Dendritic cell treated with granulocyte-macrophage colony-stimulating factor and Interleukin-4, amounts not matched to agents 40 ng/mL and 50 ng/mL, for 4 days (primary cell): ENCODE measurements at regions not wholly inside any gene's neighbourhood (a gene's known extent, or its start where the extent isn't known, plus 50 kb on each side); places are given as distances from the start of the nearest gene placed in this dataset.
"Not testable (repeated sequence)": the region's sequence is repeated elsewhere in the genome, so short reads cannot be mapped to it uniquely, and the experiment has no call there.

Experiments used
- H3K27ac Mint-ChIP-seq: one replicate; pipeline ENCODE4 v1.8.0; 2022; ENCODE audit warnings: mild to moderate bottlenecking, mixed read lengths
- H3K27me3 Mint-ChIP-seq: one replicate; pipeline ENCODE4 v1.8.0; 2022; ENCODE audit warnings: mild to moderate bottlenecking, mixed read lengths
- H3K36me3 Mint-ChIP-seq: one replicate; pipeline ENCODE4 v1.8.0; 2022; ENCODE audit warnings: low read depth, mixed read lengths
- H3K4me1 Mint-ChIP-seq: one replicate; pipeline ENCODE4 v1.8.0; 2022; ENCODE audit warnings: low read depth, mixed read lengths
- H3K4me3 Mint-ChIP-seq: one replicate; pipeline ENCODE4 v1.8.0; 2022; ENCODE audit warnings: mild to moderate bottlenecking, moderate library complexity, mixed read lengths
- H3K9me3 Mint-ChIP-seq: one replicate; pipeline ENCODE4 v1.8.0; 2022; ENCODE audit warnings: mixed read lengths
- intact Hi-C: fragments of 100-400 bp; cut with micrococcal nuclease; formaldehyde crosslinking; loops from one replicate; pipeline ENCODE4 v1.15.0; 2022

- intact Hi-C loops = no loop called here
- H3K36me3 Mint-ChIP-seq = no peaks in the 10 kb centered on the region
- no peaks in the 10 kb centered on the region for H3K9me3 Mint-ChIP-seq
- H3K4me1 Mint-ChIP-seq = peaks cover 44% of the 10 kb centered on the region
- H3K4me3 Mint-ChIP-seq = no peak overlapping the region
- no peak overlapping the region for H3K27ac Mint-ChIP-seq
- H3K27me3 Mint-ChIP-seq = peaks cover 37% of the 10 kb centered on the region
Measured at GRCh38 chr11:119586181-119586580, 142.8 kb downstream of the NECTIN1 start.

GRCh38 chr11:119585043-119585781 is 143.8 kb downstream of the NECTIN1 start:
- intact Hi-C loops = loop anchor here (2.0 kb wide), 1 partner anchor 34 kb away; no protein-coding TSS in a partner anchor
- peak overlapping the region; percentile 74 for H3K4me3 Mint-ChIP-seq
- H3K9me3 Mint-ChIP-seq = no peaks in the 10 kb centered on the region
- no peaks in the 10 kb centered on the region for H3K36me3 Mint-ChIP-seq
- H3K4me1 Mint-ChIP-seq = peaks cover 44% of the 10 kb centered on the region
- H3K27me3 Mint-ChIP-seq = peaks cover 37% of the 10 kb centered on the region
- H3K27ac Mint-ChIP-seq = peak overlapping the region; percentile 50

DNA sequence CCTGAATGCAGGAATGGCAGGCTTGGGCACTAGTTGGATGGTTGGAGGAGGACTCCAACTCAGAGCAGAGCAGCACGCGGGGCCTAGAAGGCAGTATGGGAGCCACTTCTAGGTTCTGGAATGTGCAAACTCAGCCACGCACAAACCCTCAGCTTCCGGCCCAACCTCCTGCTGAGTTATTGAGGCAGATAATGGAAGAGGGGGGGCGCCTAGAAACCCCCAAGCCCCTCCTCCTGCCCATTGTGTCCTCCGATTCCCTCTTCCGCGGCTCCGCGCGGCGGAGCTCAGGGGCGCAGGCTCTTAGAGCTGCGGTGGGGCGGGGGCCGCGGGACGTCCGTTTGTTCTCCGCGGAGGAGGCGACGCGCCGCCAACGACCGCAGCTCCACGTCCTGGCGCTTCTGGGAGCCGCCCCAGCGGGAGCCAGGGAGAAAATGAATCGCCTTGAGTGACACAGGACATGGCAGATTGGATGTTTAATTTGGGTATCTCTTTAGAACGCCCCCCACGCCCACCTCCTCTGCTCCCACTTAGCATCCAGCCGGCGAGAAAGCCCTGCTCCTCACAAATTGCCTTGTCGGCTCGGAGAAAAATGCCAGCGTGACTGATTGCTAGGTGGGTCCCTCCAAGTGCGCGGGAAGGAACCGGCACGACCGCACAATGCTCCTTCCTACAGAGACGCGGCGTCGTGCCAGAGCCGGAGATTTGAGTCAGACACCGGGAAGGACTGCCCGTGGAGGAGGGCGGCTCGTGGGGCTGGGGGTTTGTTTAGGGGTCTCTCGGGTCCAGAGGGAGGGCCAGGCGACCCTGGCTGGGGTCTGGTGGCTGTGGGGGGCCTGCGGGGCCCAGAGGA is 144.6 kb downstream of the NECTIN1 start:
- Mint-ChIP-seq H3K27ac (peak overlapping the region; percentile 50), H3K27me3 (peaks cover 37% of the 10 kb centered on the region), H3K36me3 (no peaks in the 10 kb centered on the region), H3K4me3 (peak overlapping the region; percentile 74), H3K9me3 (no peaks in the 10 kb centered on the region), H3K4me1 (peaks cover 46% of the 10 kb centered on the region)
- intact Hi-C loops = loop anchor here (2.0 kb wide), 1 partner anchor 34 kb away; no protein-coding TSS in a partner anchor

DNA sequence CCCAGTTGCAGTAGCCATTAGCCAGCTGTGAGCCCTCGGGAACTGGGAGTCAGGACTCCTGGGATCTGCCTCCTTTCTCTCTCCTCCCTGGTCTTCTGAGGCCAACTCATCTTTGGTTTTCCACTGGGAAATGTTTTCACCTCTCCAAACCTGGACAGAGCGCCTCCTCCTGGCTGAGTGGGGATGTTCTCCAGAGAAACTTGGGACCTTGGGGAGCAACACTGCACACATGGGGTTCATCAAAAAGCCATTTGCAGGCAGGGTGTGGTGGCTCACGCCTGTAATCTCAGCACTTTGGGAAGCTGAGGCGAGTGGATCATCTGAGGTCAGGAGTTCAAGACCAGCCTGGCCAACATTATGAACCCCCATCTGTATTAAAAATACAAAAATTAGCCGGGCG is 145.4 kb downstream of the NECTIN1 start:
- Mint-ChIP-seq H3K36me3 (no peaks in the 10 kb centered on the region), H3K27me3 (peaks cover 35% of the 10 kb centered on the region), H3K9me3 (no peaks in the 10 kb centered on the region), H3K4me3 (no peak overlapping the region), H3K4me1 (peaks cover 54% of the 10 kb centered on the region), H3K27ac (no peak overlapping the region)
- intact Hi-C loops = no loop called here

GRCh38 chr11:119581396-119581795 is 147.6 kb downstream of the NECTIN1 start:
- H3K9me3 Mint-ChIP-seq, H3K4me3 Mint-ChIP-seq, intact Hi-C loops, H3K36me3 Mint-ChIP-seq, H3K27ac Mint-ChIP-seq: not testable (repeated sequence)
- Mint-ChIP-seq H3K27me3 (peaks cover 30% of the 10 kb centered on the region), H3K4me1 (peaks cover 50% of the 10 kb centered on the region)

DNA sequence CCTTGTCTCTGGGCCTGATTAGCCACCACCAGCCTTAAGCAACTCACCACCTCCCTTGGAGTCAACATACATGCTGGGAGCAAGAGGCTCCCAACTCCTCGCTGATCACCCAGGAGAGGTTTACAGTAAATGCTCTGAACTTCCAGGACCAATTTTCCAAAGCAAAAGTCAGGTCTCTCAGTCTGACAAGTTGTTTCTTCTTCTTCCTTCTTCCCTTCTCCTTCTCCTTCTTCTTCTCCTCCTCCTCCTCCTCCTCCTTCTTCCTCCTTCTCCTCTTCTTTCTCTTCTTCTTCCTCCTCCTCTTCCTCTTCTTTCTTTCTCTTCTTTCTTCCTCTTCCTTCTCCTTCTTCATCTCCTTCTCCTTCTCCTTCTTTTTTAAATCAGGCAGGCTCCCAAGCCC is 148.2 kb downstream of the NECTIN1 start:
- peaks cover 53% of the 10 kb centered on the region for H3K4me1 Mint-ChIP-seq
- H3K27ac Mint-ChIP-seq = no peak overlapping the region
- peaks cover 24% of the 10 kb centered on the region for H3K27me3 Mint-ChIP-seq
- no peak overlapping the region for H3K4me3 Mint-ChIP-seq
- H3K9me3 Mint-ChIP-seq = no peaks in the 10 kb centered on the region
- intact Hi-C loops = no loop called here
- H3K36me3 Mint-ChIP-seq = no peaks in the 10 kb centered on the region

- Mint-ChIP-seq H3K27ac (no peak overlapping the region), H3K9me3 (no peaks in the 10 kb centered on the region), H3K27me3 (peaks cover 17% of the 10 kb centered on the region), H3K4me3 (no peak overlapping the region), H3K4me1 (peaks cover 50% of the 10 kb centered on the region), H3K36me3 (no peaks in the 10 kb centered on the region)
- intact Hi-C loops = no loop called here
Measured at GRCh38 chr11:119580081-119580480, 148.9 kb downstream of the NECTIN1 start.

DNA sequence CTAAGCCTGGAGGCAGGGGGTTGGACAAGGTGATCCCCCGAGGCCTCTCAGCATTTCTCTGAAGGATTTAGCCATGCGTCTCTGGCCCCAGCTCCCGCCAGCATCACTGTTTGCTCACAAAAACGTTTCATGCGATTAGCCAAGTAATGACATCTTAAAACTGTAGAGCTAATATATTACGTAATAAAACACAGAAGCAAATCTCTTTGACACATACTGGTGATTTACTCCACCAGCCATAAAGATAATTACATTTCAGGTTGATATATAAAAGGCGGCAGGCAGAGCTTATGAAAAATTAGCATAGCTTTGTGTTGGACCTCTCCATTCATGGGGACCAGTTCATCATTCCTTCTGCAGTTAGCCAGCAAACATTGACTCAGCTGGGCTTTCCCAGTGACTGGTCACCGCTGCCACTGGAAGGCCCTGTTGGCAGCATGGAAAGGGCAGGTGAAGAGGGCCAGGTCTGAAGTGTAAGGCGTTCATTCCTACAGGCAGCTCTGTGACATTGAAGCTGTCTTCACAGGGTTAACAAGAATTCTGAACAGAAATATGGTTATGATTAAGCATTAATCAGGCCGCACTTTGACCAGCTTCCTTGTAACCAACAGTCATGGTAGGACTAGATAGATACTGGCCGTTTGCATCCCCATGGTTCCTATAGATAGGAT is 150.3 kb downstream of the NECTIN1 start:
- peaks cover 5% of the 10 kb centered on the region for H3K27me3 Mint-ChIP-seq
- H3K9me3 Mint-ChIP-seq = no peaks in the 10 kb centered on the region
- intact Hi-C loops = no loop called here
- no peak overlapping the region for H3K4me3 Mint-ChIP-seq
- no peak overlapping the region for H3K27ac Mint-ChIP-seq
- no peaks in the 10 kb centered on the region for H3K36me3 Mint-ChIP-seq
- H3K4me1 Mint-ChIP-seq = peaks cover 42% of the 10 kb centered on the region

DNA sequence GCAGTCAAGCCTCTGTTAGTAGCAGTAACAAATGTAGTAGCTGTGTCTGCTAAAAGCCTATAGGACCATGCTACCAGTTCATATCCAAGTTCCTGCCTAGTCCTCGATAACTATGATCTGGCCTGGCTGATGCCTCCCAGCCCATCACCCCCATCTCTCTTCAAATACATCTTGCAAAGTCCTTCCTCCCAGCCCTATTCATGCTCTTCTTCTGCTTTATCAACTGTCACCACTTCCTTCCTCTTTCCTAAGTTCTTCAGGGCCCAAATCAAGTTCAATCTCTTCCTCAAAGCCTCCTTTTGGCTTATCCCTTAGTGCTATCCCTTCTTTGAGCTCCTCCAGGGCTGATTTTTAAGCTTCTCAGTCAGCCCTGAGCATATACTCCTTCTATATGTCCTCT is 150.9 kb upstream of the THY1 start:
- Mint-ChIP-seq H3K27ac (peak overlapping the region; percentile 11), H3K4me1 (peaks cover 37% of the 10 kb centered on the region), H3K36me3 (no peaks in the 10 kb centered on the region), H3K9me3 (no peaks in the 10 kb centered on the region), H3K27me3 (no peaks in the 10 kb centered on the region), H3K4me3 (no peak overlapping the region)
- intact Hi-C loops = no loop called here

DNA sequence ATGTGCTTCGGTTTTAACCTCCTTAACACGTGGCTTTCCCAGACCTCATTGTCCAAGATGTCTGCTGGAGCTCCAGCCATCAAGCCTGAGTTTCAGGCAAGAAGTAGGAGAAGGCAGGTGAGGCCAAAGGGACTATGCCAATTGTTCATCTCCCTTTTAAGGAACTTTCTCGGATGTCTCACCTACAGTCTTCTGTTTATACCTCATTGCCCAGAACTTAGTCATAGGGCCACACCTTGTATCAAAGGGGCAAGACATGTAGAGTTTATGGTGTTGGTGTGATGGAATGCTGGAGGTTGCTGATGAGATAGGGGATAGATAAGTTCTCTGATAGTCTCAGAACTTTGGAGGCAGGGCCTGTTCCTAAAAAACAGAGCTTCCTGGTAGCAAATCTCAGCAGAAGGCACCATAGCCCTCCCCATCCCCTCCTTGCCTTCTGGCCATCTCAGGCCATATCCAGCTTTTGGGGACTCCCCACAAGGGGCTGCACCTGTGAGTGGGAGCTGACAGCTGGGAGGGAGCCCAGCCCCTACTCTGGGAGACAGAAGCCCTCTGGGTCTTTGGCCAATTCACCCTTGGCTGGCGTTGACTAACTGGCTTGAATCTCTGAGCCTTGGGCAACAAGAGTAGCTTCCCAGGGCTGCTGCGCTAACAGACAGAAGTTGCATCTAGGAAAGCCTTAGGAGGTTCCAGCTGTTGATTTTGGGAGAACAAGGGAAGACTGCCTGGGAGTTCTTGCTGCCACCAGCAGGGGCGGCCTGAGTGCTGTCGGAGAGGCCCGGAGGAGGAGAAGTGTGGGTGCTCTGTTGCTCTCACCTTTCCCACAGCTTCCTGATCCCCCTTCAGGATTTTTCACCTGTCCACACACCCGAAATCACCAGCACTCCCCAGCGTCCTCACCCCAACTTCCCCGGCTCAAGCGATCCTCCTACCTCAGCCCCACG is 149.8 kb upstream of the THY1 start:
- Mint-ChIP-seq H3K27ac (peak overlapping the region; percentile 11), H3K4me1 (peaks cover 34% of the 10 kb centered on the region)
- intact Hi-C loops = no loop called here

DNA sequence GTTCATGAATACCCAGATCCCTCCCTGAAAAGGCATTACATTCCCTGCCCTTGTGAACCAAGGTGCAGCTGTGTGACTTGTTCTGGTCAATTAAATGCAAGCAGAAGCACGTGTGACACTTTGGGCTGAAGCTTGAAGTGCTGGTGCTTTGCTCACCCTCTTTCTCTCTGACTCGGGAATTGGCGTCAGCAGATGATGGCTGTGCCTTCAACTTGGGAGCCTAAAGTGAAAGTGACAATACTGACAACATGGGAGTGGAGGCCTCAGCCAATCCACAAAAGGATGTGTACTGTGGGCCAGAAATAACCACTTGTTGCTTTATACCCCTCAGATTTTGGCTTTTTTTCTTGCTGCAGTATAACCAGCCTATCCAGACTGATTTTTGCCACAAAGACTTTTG is 148.3 kb upstream of the THY1 start:
- intact Hi-C loops = no loop called here
- H3K36me3 Mint-ChIP-seq = no peaks in the 10 kb centered on the region
- no peaks in the 10 kb centered on the region for H3K27me3 Mint-ChIP-seq
- peaks cover 44% of the 10 kb centered on the region for H3K4me1 Mint-ChIP-seq
- no peak overlapping the region for H3K27ac Mint-ChIP-seq
- H3K4me3 Mint-ChIP-seq = no peak overlapping the region
- no peaks in the 10 kb centered on the region for H3K9me3 Mint-ChIP-seq

More for the DNA sequence above, 149.8 kb upstream of the THY1 start:
- H3K36me3 Mint-ChIP-seq = no peaks in the 10 kb centered on the region
- no peak overlapping the region for H3K4me3 Mint-ChIP-seq
- no peaks in the 10 kb centered on the region for H3K27me3 Mint-ChIP-seq
- H3K9me3 Mint-ChIP-seq = no peaks in the 10 kb centered on the region

- intact Hi-C loops = no loop called here
- Mint-ChIP-seq H3K9me3 (no peaks in the 10 kb centered on the region), H3K27ac (no peak overlapping the region), H3K4me1 (peaks cover 25% of the 10 kb centered on the region), H3K27me3 (no peaks in the 10 kb centered on the region), H3K36me3 (no peaks in the 10 kb centered on the region), H3K4me3 (no peak overlapping the region)
Measured at GRCh38 chr11:119567688-119568582, 145.0 kb upstream of the THY1 start.
